ENCODE measurements at regions not wholly inside any gene's neighbourhood (a gene's known extent, or its start where the extent isn't known, plus 50 kb on each side); places are given as distances from the start of the nearest gene placed in this dataset.

DNA sequence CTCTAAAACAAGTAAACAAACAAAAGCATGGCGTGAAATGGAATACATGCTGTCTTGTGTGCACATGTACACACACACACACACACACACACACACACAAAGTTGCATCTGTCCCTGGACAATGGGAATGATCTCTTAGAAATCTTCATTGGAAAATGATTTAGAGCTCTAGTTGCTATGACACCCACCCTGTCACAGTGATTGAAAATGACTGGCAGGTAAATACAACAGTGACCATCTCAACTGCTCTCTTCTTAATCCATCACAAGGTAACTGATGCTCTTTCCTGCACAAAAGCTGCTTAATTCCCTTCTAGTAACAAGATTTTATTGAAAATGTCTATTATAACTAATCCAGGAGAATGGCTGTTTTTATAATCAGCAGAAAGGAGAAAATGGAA lies 1011.7 kb upstream of the GYPC start:
- TF ChIP-seq CTCF (conservative IDR thresholded peaks at IDR 0.05 in 1 of 2, IDR thresholded peaks at IDR 0.05 in 1 of 2; ENCODE audit: low read depth in 1 of 2, low read length in 2 of 2) (no peak), EZH2 (IDR thresholded peaks at IDR 0.05; ENCODE audit: low read length, missing control alignments) (no peak)

Measured in fibroblast of lung (primary cell).